RKO (cell line): ENCODE measurements at regions not wholly inside any gene's neighbourhood (a gene's known extent, or its start where the extent isn't known, plus 50 kb on each side); places are given as distances from the start of the nearest gene placed in this dataset.
"Not testable (repeated sequence)": the region's sequence is repeated elsewhere in the genome, so short reads cannot be mapped to it uniquely, and the experiment has no call there.

ENCODE experiments used
- DNase-seq: peaks from one replicate; pipeline ENCODE4 v3.0.0-alpha.2; 2016; ENCODE audit warnings: low spot score

DNA sequence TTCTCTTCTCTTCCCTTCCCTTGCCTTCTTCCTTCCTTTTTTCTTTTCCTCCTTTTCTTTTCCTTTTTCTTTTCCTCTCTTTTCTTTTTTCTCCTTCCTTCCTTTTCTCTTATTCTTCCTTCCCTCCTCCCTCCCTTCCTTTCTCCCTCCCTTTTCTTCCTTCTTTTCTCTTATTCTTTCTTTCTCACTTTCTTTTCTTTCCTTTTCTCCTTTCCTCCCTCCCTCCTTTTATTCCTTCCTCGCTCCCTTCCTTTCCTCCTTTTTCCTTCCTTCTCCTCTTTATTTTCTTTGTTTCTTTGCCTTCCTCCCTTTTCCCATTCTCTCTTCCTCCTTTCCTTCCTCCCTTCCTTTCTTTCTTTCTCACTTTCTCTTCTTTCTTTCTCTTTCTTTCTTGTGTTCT, 146.1 kb downstream of the ZNF92 start:
- not testable (repeated sequence) for DNase-seq

DNA sequence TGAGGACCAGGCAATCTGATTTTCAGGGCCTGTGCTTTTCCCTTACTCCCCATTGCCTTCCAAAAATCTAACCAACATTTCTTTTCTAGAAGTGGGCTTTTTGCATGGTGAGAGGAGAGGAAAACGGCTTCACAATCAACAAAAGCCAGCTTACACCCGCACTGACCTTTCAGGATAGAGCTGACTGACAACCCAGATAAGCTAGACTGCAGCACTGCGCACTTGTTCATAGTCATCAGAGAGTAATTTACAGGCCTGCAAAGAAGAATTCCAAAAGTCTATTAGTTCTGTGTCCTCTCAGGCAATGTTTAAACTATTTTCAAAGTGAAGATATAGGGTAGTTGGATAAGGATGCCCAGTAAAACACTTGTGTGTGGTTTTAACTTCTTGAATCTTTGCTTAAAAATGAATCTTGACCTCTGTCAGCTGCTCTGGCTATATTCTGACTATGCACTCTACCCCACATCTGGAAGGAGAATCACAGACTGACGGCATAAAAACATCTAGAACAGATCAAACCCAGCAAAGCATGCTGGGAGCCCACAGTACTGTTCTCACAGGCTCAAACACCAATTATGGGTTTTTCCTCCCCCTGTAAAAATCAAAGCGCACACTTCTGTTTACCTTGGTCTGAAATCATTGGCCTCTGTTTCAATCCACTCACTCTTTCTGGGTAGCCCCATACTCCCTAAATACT, 172.0 kb downstream of the ZNF92 start:
- DNase-seq = not testable (repeated sequence)

DNA sequence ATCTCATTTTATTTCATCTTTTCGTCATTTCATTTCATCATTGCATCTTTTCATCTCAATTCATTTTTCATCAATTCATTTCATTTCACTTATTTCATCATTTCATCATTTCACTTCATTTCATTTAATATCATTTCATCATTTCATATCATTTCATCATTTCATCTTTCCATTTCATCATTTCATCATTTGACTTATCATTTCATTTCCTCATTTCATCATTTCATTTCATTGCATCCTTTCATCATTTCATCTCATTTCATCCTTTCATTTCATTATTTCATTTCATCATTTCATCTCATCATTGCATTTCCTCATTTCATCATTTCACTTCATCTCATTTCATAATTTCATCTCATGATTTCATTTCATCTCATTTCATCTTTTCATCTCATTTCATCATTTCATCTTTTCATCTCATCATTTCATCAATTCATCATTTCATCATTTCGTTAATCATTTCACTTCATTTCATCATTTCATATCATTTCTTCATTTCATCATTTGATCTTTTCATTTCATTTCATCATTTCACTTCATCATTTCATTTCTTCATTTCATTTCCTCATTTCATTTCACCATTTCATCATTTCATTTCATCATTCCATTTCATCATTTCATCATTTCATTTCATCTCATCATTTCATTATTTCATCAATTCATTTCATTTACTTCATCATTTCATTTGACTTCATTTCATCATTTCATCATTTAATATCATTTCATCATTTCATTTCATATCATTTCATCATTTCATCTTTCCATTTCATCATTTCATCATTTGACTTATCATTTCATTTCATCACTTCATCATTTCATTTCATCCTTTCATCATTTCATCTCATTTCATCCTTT, 176.2 kb downstream of the ZNF92 start:
- not testable (repeated sequence) for DNase-seq

DNA sequence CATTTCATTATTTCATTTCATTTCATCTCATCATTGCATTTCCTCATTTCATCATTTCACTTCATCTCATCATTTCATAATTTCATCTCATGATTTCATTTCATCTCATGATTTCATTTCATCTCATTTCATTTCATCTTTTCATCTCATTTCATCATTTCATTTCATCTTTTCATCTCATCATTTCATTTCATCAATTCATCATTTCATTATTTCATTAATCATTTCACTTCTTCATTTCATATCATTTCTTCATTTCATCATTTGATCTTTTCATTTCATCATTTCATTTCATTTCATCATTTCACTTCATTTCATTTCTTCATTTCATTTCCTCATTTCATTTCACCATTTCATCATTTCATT, 176.8 kb downstream of the ZNF92 start:
- not testable (repeated sequence) for DNase-seq

DNA sequence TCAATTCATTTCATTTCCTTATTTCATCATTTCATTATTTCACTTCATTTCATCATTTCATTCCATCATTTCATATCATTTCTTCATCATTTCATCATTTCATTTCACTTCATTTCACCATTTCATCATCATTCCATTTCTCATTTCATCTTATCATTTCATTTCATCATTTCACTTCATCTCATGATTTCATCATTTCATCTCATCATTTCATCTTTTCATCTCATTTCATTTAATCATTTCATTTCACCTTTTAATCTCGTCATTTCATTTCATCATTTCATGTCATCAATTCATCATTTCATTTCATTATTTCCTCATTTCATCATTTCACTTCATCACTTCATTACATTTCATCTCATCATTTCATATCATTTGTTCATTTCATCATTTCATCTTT, 177.4 kb downstream of the ZNF92 start:
- DNase-seq = not testable (repeated sequence)

DNA sequence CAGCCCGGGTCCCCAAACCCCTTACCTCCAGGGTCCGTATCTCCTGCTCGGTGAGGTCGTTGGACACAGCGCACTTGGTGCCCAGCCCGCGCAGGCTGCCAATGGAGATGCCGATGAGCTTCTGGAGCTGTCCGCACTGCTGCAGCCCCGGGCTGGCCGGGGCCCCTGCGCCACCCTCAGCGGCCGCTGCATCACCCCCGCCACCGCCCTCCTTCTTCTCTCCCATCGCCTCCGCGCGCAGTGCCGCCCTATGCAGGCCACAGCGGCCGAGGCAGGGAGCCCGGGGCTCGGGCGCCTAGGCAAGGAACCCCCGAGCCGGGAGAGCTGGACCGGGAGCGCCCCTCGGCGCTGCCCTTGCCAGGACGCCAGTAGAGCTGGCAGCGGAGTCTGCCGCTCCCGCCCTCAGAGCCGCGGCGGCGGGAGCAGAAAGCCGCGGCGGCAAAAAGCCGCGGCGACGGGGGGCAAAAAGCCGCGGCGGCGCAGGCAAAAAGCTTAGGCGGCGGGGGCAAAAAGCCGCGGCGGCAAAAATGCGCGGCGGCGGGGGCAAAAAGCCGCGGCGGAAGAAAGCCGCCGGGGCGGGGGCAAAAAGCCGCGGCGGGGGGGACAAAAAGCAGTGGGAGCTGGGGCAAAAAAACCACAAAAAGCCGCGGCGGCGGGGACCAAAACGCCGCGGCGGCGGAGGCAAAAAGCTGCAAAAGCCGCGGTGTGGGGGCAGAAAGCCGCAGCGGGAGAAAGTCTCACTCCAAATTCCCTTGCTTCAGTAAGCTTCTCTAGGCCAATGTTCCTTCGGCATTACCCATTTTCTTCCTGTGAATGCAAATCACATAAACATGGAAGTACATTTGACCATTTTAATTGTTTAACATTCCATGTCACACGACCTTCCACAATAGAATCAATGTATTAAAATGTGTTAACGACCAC, 181.2 kb downstream of the ZNF92 start:
- DNase-seq = not testable (repeated sequence)

DNA sequence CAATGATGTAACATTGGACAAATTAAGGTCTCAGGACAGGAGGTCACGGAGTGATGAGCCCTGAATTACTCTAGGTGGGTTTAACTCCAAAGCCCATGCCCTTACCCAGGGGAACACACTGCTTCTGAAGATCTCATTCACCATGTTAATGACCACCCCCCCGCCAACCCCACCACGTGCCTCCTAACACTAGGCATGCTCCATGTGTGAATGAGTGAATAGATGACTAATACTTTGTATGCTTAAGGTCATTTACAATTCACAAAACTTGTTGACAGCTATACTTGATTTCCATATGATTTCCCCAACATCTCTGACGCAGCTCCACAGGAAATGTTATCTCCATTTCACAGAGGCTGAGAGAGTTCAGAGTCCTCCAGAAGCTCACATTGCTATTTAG, 184.9 kb downstream of the ZNF92 start:
- DNase-seq = not testable (repeated sequence)

DNA sequence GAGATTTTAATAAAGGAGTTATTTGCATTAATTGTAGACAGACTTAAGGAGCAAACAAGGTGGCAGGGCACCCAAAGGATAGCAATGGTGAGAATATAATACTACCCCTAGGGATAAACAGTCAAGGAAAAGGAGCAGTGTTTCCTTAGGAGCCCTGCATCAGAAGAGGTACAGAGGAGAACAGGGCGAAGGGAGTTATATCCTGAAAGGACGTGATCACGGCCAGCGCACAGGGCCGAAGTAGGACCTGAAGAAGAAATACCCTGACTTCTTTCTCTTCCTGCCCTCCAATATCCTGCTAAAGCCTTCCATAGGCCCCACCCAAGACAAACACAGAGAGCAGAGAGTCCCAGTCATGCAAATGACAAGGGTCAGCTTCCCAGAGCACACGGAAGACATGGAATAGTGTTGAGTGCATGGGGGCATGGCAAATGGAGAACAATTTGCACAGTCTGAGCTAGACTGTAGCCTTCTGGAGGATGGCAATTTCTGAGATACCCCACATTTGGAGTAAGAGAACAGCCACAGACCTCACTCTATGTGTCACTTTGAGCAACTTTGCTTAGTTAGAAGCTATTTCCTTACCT, 188.2 kb downstream of the ZNF92 start:
- not testable (repeated sequence) for DNase-seq

DNA sequence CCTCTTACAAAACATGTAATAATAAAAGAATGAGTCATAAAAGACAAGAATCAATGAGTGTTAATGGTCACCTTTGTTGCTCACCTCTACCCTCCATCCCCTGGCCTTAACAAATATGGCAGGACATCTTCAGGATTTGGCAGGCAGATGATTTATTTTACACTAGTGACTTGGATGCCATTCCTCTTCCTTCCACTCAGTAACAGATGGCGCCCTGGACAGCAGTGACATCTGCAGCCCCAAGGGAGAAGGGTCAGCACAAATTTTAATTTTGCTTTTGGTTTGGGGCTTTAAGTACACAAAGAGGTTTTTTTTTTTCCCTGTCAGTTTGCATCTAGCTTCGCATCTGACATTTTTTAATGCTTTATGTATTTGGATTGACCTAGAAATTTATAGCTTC, 188.9 kb downstream of the ZNF92 start:
- not testable (repeated sequence) for DNase-seq

DNA sequence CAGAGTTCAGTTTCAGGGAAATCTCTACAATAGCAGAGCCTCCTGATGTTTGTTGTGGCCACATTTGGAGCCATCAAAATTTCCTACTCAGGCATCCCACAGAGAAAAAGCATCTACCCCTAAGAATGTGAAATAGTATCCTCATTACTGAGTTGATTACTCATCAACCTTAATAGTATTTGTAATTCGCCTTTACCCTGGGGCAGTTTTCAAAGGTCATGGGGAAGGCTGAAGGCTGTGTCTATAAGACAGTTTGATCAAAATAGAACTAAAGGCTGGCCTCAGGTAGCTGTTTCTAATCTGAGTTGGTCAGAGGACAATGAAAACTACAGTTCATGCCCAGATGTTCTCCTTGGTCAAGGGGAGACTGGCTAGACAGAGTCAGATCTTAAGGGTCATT, 189.7 kb downstream of the ZNF92 start:
- DNase-seq = not testable (repeated sequence)

DNA sequence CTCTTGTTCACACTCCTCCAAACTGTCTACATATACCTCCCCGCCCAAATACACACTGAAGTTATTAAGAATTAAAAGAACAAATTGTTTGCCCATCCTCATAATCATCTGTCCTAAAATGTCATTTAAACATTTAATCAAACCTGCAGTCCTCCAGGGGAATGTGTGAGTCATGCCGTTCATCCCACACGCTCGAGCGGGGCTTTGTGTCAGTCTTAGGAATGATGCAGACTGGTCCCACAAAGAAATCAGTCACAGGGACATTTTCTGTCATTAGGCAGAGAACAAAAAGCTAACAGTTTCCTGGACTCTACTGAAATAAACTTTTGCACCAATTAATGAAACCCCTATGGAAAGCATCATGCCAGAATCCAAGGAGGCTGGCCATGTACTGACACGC, 194.6 kb downstream of the ZNF92 start:
- not testable (repeated sequence) for DNase-seq

DNA sequence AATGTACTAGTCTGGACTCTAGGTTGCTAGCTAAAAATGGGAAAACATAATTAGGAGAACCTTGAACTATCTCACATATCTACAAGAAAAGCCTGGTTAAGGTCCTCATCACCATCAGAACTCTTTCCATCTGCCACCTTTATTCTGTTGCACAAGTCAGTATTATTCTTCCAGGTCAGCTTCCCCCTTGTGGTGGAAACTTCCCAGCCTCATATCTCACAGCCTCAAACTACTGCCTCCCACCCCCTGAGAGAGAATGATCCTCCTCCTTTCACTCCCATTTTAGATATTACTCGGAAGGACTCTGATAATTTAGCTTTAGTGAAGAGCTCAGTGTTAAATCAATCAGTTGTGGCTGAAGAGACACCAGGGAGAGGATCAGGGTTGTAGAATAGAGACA, 197.3 kb downstream of the ZNF92 start:
- not testable (repeated sequence) for DNase-seq

DNA sequence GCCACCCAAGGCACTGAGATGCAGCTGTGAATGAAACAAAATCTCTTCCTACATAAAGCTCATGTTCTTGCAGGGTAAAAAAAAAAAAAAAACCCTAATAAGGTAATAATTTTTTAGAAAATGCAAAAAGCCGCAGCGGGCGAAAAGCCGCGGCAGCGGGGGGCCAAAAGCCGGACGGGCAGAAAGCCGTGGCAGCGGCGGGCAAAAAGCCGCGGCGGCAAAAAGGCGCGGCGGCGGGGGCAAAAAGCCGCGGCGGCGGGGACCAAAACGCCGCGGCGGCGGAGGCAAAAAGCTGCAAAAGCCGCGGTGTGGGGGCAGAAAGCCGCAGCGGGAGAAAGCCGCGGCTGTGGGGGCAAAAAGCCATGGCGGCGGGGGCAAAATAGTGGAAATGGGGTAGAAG, 198.9 kb downstream of the ZNF92 start:
- DNase-seq = not testable (repeated sequence)

DNA sequence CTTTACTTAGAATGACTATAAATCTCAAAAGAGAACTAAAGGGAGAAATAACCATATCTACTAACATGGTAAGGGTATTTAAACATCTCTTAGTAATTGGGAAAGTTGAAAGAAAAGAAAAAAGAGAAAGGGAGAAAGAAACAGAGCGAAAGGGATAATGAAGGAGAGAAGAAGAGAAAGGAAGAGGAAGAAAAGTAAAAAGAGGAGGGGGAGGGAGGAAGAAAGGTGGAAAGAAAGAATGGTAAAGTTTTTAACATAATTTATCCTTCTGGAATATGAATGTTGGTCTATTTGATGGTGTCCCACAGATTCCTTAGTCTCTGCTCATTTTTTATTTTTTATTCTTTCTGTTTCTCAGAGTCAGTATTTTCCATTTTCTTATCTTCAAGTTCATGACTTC, 202.7 kb downstream of the ZNF92 start:
- DNase-seq = not testable (repeated sequence)

DNA sequence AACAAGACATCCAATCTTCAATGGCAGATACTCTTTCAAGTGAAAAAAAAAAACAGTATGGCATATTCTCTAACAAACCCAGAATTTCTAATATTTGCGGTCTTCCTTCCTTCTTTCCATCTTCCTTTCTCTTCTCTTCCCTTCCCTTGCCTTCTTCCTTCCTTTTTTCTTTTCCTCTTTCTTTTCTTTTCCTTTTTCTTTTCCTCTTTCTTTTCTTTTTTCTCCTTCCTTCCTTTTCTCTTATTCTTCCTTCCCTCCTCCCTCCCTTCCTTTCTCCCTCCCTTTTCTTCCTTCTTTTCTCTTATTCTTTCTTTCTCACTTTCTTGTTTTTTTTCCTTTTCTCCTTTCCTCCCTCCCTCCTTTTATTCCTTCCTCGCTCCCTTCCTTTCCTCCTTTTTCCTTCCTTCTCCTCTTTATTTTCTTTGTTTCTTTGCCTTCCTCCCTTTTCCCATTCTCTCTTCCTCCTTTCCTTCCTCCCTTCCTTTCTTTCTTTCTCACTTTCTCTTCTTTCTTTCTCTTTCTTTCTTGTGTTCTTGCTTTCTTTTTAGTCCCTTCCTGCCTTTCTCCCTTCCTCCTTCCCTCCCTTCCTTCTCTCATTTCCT, 209.0 kb downstream of the ZNF92 start:
- not testable (repeated sequence) for DNase-seq

DNA sequence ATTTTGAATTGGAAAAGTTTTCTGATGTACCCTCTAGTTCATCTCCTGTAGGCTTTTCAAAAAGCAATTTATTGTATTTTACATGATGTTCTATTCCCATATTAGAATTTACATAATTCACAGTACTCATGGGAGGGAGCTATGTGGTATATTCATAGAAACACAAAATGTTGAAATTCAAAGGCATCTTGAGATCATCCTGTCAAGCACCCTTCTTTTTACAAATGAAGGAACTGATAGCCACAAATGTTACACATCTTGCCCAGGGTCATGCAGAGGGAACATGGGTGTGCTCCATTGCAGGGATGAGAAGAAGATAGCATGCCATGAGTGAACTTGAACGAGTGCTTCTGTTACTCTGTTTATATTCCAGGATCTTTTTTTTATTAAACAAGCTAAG, 228.8 kb downstream of the ZNF92 start:
- DNase-seq = not testable (repeated sequence)

DNA sequence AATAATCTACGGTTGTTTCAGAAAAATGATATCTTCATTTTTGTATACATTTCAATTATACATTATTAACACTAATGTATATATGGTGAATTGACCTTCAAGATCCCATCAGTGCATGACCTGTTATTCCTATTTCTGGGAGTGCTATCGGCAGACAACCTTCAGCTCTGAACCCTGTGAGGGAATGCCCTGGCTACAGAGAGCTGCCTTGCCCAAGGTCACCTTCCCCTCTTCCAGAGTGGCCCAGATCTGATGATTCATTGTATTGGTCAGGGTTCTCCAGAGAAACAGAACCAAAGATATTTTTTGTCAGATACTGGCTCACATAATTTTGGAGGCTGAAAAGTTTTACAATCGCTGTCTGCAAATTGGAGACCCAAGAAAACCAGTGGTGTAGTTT, 235.5 kb downstream of the ZNF92 start:
- no peak for DNase-seq

DNA sequence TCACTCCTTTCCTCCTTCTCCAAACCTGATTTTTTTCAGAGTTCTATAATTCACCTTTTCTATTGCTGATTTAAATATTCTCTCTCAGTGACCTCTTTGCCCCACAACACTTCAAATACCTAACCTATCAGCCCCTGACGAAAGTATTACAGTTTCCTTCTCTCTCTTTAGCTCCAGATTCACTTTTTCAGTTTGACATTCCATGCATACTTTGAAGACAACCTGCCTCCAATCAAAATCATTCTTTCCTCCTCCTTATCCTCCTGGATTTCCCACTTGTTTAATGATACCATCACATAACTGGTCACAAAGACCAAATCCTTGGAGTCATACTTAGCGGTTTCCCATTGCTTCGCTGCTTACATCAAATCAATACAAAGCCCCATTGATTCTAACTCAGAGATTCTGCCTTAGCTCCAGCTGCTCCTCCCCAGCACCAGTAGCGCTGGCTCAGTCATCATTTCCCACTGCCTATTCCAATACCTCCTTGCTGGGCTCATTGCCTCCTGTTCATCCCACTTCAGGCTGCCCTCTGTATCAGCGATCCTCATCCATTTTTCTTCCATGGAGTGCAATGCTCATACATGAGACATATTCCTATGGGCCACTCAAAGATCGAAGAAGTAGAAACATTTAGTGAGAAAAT, 240.1 kb downstream of the ZNF92 start:
- DNase-seq = not testable (repeated sequence)

DNA sequence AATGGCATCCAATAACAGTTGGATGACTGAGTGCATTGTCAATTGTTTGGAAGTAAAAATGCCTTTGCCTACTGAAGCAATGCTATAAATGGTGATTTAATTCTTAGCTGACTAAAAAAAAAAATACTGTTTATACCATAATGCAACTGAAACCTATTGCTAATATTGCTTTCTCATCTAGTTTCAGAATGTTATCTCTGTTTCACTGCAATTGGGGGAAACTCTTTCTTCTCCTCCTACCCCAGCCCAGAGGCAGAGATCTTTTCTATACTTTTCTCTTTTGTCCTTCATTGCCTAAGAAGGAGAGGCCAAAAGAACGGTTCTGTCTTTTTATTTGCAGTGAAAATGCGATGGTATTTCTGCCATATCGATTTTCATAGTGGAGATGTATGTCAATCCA, 242.5 kb downstream of the ZNF92 start:
- not testable (repeated sequence) for DNase-seq

DNA sequence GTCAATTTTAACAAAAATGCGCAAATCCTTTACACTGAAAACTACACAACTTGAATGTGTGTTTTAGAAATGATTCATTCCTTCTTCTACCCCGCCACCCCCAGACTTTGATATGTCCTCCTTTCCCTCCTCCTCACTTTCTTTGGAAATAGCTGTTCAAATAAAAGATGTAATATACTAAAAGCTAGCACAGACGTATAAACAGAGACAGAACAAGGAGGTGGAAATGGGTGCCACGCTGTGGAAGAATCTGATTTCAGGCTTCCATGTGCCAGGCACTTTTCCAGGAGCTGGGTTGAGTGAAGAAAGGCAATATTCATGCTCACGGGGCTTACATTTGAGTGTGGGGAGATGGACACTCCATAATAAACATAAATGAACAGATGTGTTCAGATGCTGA, 246.6 kb downstream of the ZNF92 start:
- not testable (repeated sequence) for DNase-seq
